K562 (cell line): ENCODE measurements at regions not wholly inside any gene's neighbourhood (a gene's known extent, or its start where the extent isn't known, plus 50 kb on each side); places are given as distances from the start of the nearest gene placed in this dataset.

Experiments
- ATAC-seq: fragments of 200-7000 bp; cut with Tn5 transposase; 3 replicates; pipeline ENCODE4 v1.9.1; 2020; ENCODE audit warnings: moderate library complexity
- BruUV-seq: library from RNA; stranded (reverse); fragments of 400-500 nt; replicated peaks from 2 replicates; lab custom pipeline; 2021; lab: Mats Ljungman, UMichigan
- CTCF ChIA-PET: fragments of 300-600 bp; formaldehyde crosslinking; extraction: SDS; loops from one replicate; lab custom pipeline; 2021; ENCODE audit warnings: low intra/inter-chr PET ratio; lab: Yijun Ruan, JAX
- POLR2A ChIA-PET: fragments of 300-600, 350-650 bp; sonication (Branson Sonifier 250); formaldehyde crosslinking; extraction: SDS; loops from one replicate; lab custom pipeline; 2021; ENCODE audit warnings: antibody characterized with exemption, inconsistent platforms; lab: Yijun Ruan, JAX
- DNase-seq, 4 experiments: peaks; one replicate each; pipeline versions ENCODE4 v3.0.0 to v3.0.0-alpha.2; 2011 to 2018; ENCODE audit warnings: low spot score in 3 of 4, mixed read lengths in 3 of 4; ENCODE audit errors: extremely low read depth in 1 of 4
- FAIRE-seq: peaks from 2 replicates; lab custom pipeline; 2011; peaks lifted over from hg19 to GRCh38; lab: Jason Lieb, UNC
- H2AFZ ChIP-seq: 2 replicates; pipeline ENCODE4 v1.6.0; 2011; ENCODE audit warnings: low read depth, low read length, control low read depth, inconsistent platforms
- H3K27ac ChIP-seq: fragments of 200-600 bp; 3 replicates; pipeline ENCODE4 v1.8.0; 2011; ENCODE audit warnings: low read depth, mild to moderate bottlenecking, control low read depth, inconsistent platforms, low read length, moderate library complexity, mixed read lengths; ENCODE audit errors: extremely low read depth
- H3K27me3 ChIP-seq, 2 experiments: fragments of 300-600 bp in 1 of 2; 2 replicates in 1 of 2; 3 replicates in 1 of 2; pipeline versions ENCODE4 v1.6.0 to v1.8.0; 2011; ENCODE audit warnings: inconsistent platforms in 2 of 2, low read length in 2 of 2, mild to moderate bottlenecking in 1 of 2, mixed read lengths in 1 of 2, moderate library complexity in 1 of 2; ENCODE audit not compliant: control insufficient read depth in 2 of 2, insufficient read depth in 2 of 2
- H3K36me3 ChIP-seq: fragments of 300-600 bp; 3 replicates; pipeline ENCODE4 v1.8.0; 2011; ENCODE audit warnings: mild to moderate bottlenecking, low read length, inconsistent platforms; ENCODE audit not compliant: control insufficient read depth, insufficient read depth
- H3K4me1 ChIP-seq, 2 experiments: fragments of 200-600 bp in 1 of 2; replicated peaks in 1 of 2; 2 replicates in 1 of 2; 3 replicates in 1 of 2; pipeline versions ENCODE4 v1.5.1 to v1.8.0; 2011; ENCODE audit warnings: inconsistent platforms in 2 of 2, low read length in 2 of 2, mild to moderate bottlenecking in 1 of 2, mixed read lengths in 1 of 2, moderate library complexity in 1 of 2; ENCODE audit not compliant: control insufficient read depth in 2 of 2, insufficient read depth in 2 of 2
- H3K4me2 ChIP-seq: 2 replicates; pipeline ENCODE4 v1.6.1; 2011; ENCODE audit warnings: low read length, control low read depth, inconsistent platforms, mixed read lengths; ENCODE audit not compliant: insufficient read depth
- H3K4me3 ChIP-seq: fragments of 200-600 bp; sonication (generic), shearing (Covaris generic); 2 replicates; pipeline ENCODE4 v1.5.1; 2016; ENCODE audit warnings: control low read depth, inconsistent platforms
- H3K79me2 ChIP-seq: fragments of 200-600 bp; 3 replicates; pipeline ENCODE4 v1.8.0; 2011; ENCODE audit warnings: low read length, inconsistent platforms; ENCODE audit not compliant: control insufficient read depth, insufficient read depth
- H3K9ac ChIP-seq, 2 experiments: 2 replicates each; pipeline versions ENCODE4 v1.6.0 to v1.6.1; 2011; ENCODE audit warnings: low read depth in 2 of 2, low read length in 2 of 2, control low read depth in 1 of 2, inconsistent platforms in 1 of 2, mild to moderate bottlenecking in 1 of 2, mixed read lengths in 1 of 2; ENCODE audit not compliant: insufficient read depth in 1 of 2
- H3K9me1 ChIP-seq: one replicate; pipeline ENCODE4 v1.6.0; 2011; ENCODE audit warnings: inconsistent platforms, mild to moderate bottlenecking, low read length, moderate library complexity; ENCODE audit not compliant: control insufficient read depth, insufficient read depth
- H3K9me3 ChIP-seq: replicated peaks from 2 replicates; pipeline ENCODE4 v1.5.1; 2011; ENCODE audit warnings: low read depth, low read length, inconsistent platforms; ENCODE audit not compliant: control insufficient read depth, insufficient read depth
- H4K20me1 ChIP-seq: replicated peaks from 2 replicates; pipeline ENCODE4 v1.6.1; 2011; ENCODE audit warnings: low read length, inconsistent platforms, mixed read lengths; ENCODE audit not compliant: control insufficient read depth, insufficient read depth
- ELK1 ChIP-seq: sonication (generic); formaldehyde crosslinking; IDR thresholded peaks from 2 replicates; pipeline ENCODE4 v1.8.1; 2022; ENCODE audit warnings: missing genetic modification reagents
- FOS ChIP-seq: IDR thresholded peaks from 3 replicates; pipeline ENCODE4 v1.6.1; 2011; ENCODE audit not compliant: insufficient read length; ENCODE audit errors: extremely low read depth
- GABPB1 ChIP-seq: sonication (generic); formaldehyde crosslinking; IDR thresholded peaks from 2 replicates; pipeline ENCODE4 v1.8.0; 2022; ENCODE audit warnings: mild to moderate bottlenecking, missing genetic modification reagents
- MEIS2 ChIP-seq: fragments of 450-650 bp; IDR thresholded peaks from 2 replicates; pipeline ENCODE4 v1.6.1; 2014; ENCODE audit warnings: mild to moderate bottlenecking; ENCODE audit not compliant: partially characterized antibody
- MITF ChIP-seq: IDR thresholded peaks from 2 replicates; pipeline ENCODE4 v1.6.1; 2014; ENCODE audit warnings: antibody characterized with exemption
- MNT ChIP-seq, 2 experiments: fragments of 450-650 bp; conservative IDR thresholded peaks; 2 replicates each; pipeline ENCODE4 v1.6.1; 2017; ENCODE audit warnings: mild to moderate bottlenecking in 2 of 2, moderate library complexity in 2 of 2
- PHB ChIP-seq: fragments of 250-450 bp; sonication (Bioruptor Pico); IDR thresholded peaks from 2 replicates; pipeline ENCODE4 v1.5.0; 2021
- POLR2A ChIP-seq: fragments of 450-650 bp; conservative IDR thresholded peaks from 2 replicates; pipeline ENCODE4 v1.6.1; 2016
- SMAD4 ChIP-seq: fragments of 250-450 bp; sonication (Bioruptor Pico); conservative IDR thresholded peaks from 2 replicates; pipeline ENCODE4 v1.8.0; 2021; ENCODE audit warnings: inconsistent platforms, mild to moderate bottlenecking, moderate library complexity
- ZFX ChIP-seq: sonication (generic); formaldehyde crosslinking; IDR thresholded peaks from 2 replicates; pipeline ENCODE4 v1.8.0; 2022; ENCODE audit warnings: mild to moderate bottlenecking, missing genetic modification reagents, moderate library complexity
- ZKSCAN3 ChIP-seq: fragments of 250-450 bp; sonication (Bioruptor Pico); IDR thresholded peaks from 2 replicates; pipeline ENCODE4 v1.4.0; 2020
- ZNF24 ChIP-seq: fragments of 450-650 bp; IDR thresholded peaks from 2 replicates; pipeline ENCODE4 v1.6.1; 2016
- ZNF324 ChIP-seq: fragments of 250-450 bp; sonication (Bioruptor Pico); IDR thresholded peaks from 2 replicates; pipeline ENCODE4 v1.4.0; 2020; ENCODE audit warnings: mild to moderate bottlenecking
- ZNF644 ChIP-seq: fragments of 200-800 bp; sonication (Bioruptor generic); IDR thresholded peaks from 2 replicates; pipeline ENCODE4 v1.6.1; 2016; ENCODE audit warnings: low read depth, missing genetic modification characterization, missing compliant biosample characterization
- in situ Hi-C: fragments of 300-500 bp; cut with MboI; formaldehyde crosslinking; loops from 4 replicates; pipeline ENCODE4 v1.15.0; 2018; ENCODE audit warnings: inconsistent platforms, mixed read lengths
- intact Hi-C: fragments of 100-400 bp; cut with micrococcal nuclease; formaldehyde crosslinking; loops from 2 replicates; pipeline ENCODE4 v1.14.2; 2022
- TF ChIP-seq, protein P1 (sequence below): fragments of 250-450 bp; sonication (Bioruptor Pico); IDR thresholded peaks from 2 replicates; pipeline ENCODE4 v1.4.0; 2020; ENCODE audit warnings: mild to moderate bottlenecking, moderate library complexity

DNA sequence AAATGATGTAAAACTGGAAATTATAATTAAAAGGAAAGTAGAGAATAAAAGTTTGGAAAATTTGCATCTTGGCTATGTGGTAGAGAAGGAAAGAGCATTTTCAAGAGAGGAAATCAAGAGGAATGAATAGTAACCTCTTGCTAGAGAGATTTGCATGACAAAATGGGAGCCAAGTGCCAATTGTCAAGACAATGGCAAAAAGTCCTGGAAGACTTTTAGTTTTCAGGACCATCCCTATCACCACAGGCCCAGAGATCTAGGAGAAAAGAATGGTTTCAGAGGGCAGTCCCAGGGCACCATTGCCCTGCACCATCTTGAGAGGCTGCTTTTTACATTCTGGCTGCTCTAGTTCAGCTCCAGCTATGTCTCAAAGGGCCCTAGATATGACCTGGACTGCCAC is 1427.6 kb downstream of the ZPLD1 start:
- H4K20me1 ChIP-seq, result no peaks in the 10 kb centered on the region
- no peaks in the 10 kb centered on the region for H3K36me3 ChIP-seq
- H3K4me2 ChIP-seq, result no peak overlapping the region
- DNase-seq (no peak), FAIRE-seq (no peak), ATAC-seq (no peak)
- no peak overlapping the region for H3K27ac ChIP-seq
- H3K9me1 ChIP-seq, result no peaks in the 10 kb centered on the region
- in situ Hi-C loops, result no loop called here
- no peaks in the 10 kb centered on the region for H3K4me1 ChIP-seq
- no peak overlapping the region for H2AFZ ChIP-seq
- no peak overlapping the region for H3K4me3 ChIP-seq
- no peaks in the 10 kb centered on the region for H3K27me3 ChIP-seq
- BruUV-seq, result no TSS peak
- H3K79me2 ChIP-seq, result no peaks in the 10 kb centered on the region
- TF ChIP-seq ZNF644, result no peak
- no peak for TF ChIP-seq ZNF324 (CRISPR knock-in tag)
- no peak for TF ChIP-seq FOS
- no peak for TF ChIP-seq ZFX
- no peak for TF ChIP-seq ZKSCAN3 (CRISPR knock-in tag)
- no peak for TF ChIP-seq ELK1 (CRISPR knock-in tag)
- TF ChIP-seq, protein P1, sequence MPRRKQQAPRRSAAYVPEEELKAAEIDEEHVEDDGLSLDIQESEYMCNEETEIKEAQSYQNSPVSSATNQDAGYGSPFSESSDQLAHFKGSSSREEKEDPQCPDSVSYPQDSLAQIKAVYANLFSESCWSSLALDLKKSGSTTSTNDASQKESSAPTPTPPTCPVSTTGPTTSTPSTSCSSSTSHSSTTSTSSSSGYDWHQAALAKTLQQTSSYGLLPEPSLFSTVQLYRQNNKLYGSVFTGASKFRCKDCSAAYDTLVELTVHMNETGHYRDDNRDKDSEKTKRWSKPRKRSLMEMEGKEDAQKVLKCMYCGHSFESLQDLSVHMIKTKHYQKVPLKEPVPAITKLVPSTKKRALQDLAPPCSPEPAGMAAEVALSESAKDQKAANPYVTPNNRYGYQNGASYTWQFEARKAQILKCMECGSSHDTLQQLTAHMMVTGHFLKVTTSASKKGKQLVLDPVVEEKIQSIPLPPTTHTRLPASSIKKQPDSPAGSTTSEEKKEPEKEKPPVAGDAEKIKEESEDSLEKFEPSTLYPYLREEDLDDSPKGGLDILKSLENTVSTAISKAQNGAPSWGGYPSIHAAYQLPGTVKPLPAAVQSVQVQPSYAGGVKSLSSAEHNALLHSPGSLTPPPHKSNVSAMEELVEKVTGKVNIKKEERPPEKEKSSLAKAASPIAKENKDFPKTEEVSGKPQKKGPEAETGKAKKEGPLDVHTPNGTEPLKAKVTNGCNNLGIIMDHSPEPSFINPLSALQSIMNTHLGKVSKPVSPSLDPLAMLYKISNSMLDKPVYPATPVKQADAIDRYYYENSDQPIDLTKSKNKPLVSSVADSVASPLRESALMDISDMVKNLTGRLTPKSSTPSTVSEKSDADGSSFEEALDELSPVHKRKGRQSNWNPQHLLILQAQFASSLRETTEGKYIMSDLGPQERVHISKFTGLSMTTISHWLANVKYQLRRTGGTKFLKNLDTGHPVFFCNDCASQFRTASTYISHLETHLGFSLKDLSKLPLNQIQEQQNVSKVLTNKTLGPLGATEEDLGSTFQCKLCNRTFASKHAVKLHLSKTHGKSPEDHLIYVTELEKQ (CRISPR knock-in tag), result no peak
- TF ChIP-seq SMAD4 (CRISPR knock-in tag), result no peak
- no peak for TF ChIP-seq PHB (CRISPR knock-in tag)
- TF ChIP-seq MEIS2, result no peak
- TF ChIP-seq POLR2A, result no peak
- no peak for TF ChIP-seq ZNF24
- TF ChIP-seq GABPB1 (CRISPR knock-in tag), result no peak
- TF ChIP-seq MITF, result no peak
- no peak for TF ChIP-seq MNT (conservative IDR thresholded peaks at IDR 0.05)
- ChIA-PET POLR2A (no interaction called here), CTCF (no interaction called here)
- intact Hi-C loops, result no loop called here
- no peaks in the 10 kb centered on the region for H3K9me3 ChIP-seq
- H3K9ac ChIP-seq, result no peak overlapping the region
